SH-SY5Y (cell line): ENCODE measurements at regions not wholly inside any gene's neighbourhood (a gene's known extent, or its start where the extent isn't known, plus 50 kb on each side); places are given as distances from the start of the nearest gene placed in this dataset.

Source experiments
- GATA2 ChIP-seq: IDR thresholded peaks from 2 replicates; pipeline ENCODE4 v1.6.1; 2011; ENCODE audit warnings: mild to moderate bottlenecking, low read depth, low read length
- GATA3 ChIP-seq: IDR thresholded peaks from 2 replicates; pipeline ENCODE4 v1.6.1; 2011; ENCODE audit warnings: low read depth, mild to moderate bottlenecking, low read length, moderate library complexity

DNA sequence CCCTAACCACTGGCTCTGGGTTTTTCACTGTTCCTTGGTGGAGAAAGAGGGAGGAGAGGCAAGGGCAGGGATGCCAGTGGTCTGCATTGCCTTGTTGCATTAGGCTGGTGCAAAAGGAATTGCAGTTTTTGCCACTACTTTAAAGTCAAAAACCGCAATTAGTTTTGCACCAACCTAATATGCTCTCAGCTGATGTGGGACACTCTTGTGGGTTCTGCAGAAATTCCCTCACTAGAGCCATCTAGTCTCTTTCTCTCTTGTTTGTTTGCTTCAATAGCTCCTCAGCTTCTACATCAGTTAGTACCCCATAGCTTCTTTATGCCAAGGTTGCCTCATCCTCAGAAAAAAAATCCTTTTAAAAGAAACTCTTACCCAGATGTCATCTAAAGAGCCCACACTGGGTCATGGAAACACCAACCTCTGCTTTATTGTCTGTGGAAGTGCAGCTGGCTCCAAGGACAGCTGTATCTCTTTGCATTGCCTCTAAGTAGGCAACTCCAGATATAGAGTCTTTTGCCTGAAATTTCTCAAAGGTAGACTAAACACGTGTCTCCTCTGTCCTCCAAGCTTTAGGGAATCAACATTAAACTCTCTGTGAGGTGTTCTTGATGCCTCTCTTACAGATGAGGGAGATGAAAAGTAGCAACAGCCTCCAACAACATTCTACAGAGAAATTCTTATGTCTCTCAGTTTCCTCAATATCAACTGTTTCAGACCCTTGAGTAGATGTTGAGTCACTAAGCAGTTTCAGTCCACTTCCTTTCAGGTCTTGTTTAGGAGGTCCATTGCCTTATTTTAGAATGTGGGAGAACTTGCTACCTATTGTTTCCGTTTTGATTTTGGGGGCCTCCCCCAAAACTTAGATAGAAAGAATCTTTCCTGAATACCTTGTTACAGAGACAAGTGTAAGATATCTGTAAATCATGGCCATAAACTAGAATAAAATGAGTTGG lies 84.9 kb upstream of the MEF2C start:
- TF ChIP-seq GATA2 (no peak), GATA3 (no peak)

DNA sequence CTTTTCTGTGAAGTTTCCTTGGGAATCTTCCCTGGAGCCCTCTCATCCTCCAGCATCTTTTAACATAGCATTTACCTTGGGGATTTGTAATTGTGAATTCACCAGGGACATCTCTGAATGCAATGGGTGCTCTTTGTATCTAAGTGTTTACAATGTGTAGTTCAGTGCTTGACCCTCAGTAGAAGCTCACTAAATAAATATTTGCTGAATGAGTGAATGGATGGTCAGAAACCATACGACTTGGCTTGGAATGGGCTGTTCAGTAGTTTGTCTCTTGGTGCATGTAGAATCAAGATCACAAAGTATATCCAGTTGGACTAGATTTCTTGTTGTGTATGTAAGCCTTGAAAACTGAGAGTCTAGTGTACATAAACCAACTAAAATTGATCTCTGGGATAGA lies 81.8 kb upstream of the MEF2C start:
- TF ChIP-seq GATA2, result no peak
- no peak for TF ChIP-seq GATA3

- TF ChIP-seq GATA3, result no peak
- TF ChIP-seq GATA2, result no peak
Observed at GRCh38 chr5:88957013-88957412, 74.0 kb upstream of the MEF2C start.

DNA sequence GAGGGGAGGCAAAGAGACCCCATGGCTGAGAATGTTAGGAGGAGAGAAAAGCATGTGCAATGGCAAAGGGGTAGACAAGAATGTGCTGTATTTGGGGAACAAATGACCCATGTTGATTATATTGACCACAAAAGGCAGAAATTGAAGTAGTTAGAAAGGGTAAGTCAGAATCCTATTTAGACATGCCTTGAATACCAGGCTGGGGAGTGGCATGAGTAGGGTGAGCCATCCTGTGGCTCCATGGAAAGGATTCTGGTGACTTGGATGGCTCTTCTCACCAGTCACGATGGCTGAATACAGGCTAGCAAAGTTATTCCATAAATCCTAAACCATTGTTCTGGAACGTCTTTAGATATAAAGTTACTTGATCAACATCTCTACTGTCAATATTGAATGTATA lies 73.4 kb upstream of the MEF2C start:
- no peak for TF ChIP-seq GATA3
- TF ChIP-seq GATA2, result no peak

- TF ChIP-seq GATA3 (no peak), GATA2 (no peak)
Observed at GRCh38 chr5:88955403-88955802, 72.4 kb upstream of the MEF2C start.

DNA sequence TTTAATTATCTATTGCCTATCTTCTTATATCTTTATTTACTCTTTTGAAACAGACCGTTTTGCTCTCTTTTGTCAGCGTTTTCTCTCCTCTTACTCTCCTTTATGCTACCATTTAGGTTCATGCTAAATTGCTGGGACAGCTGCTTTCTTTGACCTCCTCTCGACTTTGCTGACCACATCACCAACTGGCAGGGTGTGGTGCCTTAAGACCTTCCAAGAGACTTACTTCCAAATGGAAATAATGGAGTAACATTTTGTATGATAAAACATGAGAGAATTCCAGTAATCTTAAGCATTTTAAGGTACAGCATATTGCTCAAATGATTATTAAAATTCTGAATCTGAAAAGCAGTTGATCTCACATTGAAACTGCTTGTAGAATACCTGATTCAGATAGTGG lies 71.5 kb upstream of the MEF2C start:
- no peak for TF ChIP-seq GATA3

DNA sequence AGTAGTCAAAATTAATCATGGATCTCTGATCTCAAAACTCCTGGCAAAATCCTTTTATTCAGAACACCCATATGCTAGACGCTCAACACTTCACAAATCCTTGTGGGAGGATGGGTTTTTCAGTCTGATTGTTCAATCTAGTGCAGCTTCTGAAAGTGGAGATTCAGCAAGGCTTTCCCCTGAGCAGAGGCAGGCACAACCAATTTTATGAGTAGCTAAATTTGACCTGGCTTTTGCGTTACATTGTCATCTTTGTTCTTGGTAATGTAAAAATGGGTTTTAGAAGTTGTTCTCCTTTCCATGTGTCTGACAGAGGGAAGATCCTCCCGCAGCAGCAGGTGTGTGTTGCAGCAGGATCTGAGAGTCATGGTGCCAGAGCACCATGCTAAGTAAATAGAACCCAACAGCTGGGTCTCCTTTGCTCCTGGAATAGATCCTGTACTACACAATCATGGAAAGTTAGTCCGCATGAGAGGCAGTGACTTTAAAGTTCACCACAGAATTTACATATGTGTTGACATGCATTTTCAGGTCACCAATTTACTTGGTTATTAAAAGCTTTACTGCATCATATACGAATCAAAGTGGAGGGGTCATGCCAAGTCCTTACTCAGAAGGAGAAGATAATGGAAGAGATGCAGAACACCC lies 70.1 kb upstream of the MEF2C start:
- TF ChIP-seq GATA2, result no peak
- TF ChIP-seq GATA3, result no peak

DNA sequence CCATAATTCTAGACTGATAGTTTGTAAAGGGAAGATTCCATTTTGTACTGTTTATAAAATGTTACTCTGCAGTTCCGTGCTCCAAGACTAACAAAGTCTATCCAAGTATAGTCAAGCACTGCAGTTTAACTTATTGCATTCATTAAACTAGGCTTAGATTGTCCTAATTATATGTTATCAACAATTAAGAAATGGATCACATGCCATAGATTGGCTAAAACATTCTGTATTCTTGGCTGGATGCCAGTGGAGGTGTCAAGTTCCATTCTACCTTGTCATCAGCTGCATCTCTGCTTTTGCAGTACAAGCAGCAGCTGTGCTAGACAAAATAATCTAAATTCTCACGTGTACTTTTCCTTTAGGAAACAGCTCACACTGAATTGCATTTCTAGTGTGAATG lies 69.4 kb upstream of the MEF2C start:
- TF ChIP-seq GATA3 (no peak), GATA2 (no peak)

GRCh38 chr5:88951457-88951856 lies 68.5 kb upstream of the MEF2C start:
- TF ChIP-seq GATA2 (no peak), GATA3 (no peak)

- TF ChIP-seq GATA2, result no peak
- no peak for TF ChIP-seq GATA3
Observed at GRCh38 chr5:88948746-88949600, 66.0 kb upstream of the MEF2C start.

- no peak for TF ChIP-seq GATA2
- TF ChIP-seq GATA3, result no peak
Observed at GRCh38 chr5:88944751-88945531, 62.0 kb upstream of the MEF2C start.

DNA sequence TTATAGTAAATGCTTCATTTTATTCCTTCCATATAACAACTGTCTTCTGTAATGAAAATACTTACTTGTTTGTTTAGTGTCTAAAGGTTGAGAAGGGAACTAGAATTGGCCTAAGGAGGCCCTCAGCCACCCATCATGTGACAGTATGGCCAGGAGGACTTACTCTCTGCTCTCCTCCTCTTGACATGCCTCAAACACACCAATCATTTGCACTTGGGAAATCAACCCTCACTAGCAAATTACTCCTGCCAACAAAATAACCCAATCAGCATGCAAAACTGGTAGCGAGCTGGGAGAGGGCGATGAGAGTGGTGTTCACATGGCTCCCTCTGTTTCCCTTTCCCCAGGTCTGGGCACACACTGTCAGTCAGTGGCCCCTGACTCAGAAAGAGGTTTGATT lies 58.6 kb upstream of the MEF2C start:
- TF ChIP-seq GATA3, result no peak
- TF ChIP-seq GATA2, result no peak

- TF ChIP-seq GATA2, result no peak
Observed at GRCh38 chr5:88940713-88941112, 57.7 kb upstream of the MEF2C start.

DNA sequence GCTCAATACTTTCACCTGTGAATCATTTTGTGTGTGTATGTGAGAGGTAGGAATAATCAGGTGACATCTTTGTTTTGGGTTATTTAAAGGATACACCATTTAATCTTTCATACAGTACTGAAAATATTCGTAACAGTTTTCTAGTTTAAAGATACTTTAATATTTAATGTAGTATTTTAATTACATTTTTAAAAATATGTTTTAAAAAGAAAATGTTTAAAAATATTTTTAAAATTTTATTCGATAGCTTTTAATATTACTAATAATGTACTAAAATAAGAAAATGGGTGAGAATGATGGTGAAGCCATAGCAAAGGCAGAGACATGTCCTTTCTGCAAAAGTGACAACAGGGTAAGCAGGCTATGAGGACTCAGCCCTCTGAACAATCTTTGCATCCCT lies 56.3 kb upstream of the MEF2C start:
- TF ChIP-seq GATA2 (no peak), GATA3 (no peak)
